Large intestine (tissue), 3 donors: ENCODE measurements at regions not wholly inside any gene's neighbourhood (a gene's known extent, or its start where the extent isn't known, plus 50 kb on each side); places are given as distances from the start of the nearest gene placed in this dataset.

Experiments
- DNase-seq, 2 donors: peaks; one replicate each; pipeline versions ENCODE4 v3.0.0 to v3.0.0-alpha.2; 2013
- H3K27ac ChIP-seq: one replicate; pipeline ENCODE4 v1.5.1; 2013; ENCODE audit warnings: low read length
- H3K27me3 ChIP-seq: 2 replicates; pipeline ENCODE4 v1.6.1; 2013; ENCODE audit warnings: low read length; ENCODE audit not compliant: control insufficient read depth, insufficient read depth
- H3K36me3 ChIP-seq: 2 replicates; pipeline ENCODE4 v1.6.1; 2013; ENCODE audit warnings: low read length; ENCODE audit not compliant: control insufficient read depth, insufficient read depth
- H3K4me1 ChIP-seq: one replicate; pipeline ENCODE4 v1.6.1; 2013; ENCODE audit warnings: low read length; ENCODE audit not compliant: control insufficient read depth, insufficient read depth
- H3K4me3 ChIP-seq: one replicate; pipeline ENCODE4 v1.5.1; 2013; ENCODE audit warnings: low read length
- H3K9me3 ChIP-seq: one replicate; pipeline ENCODE4 v1.6.1; 2013; ENCODE audit warnings: mild to moderate bottlenecking, low read depth, low read length, moderate library complexity; ENCODE audit not compliant: control insufficient read depth
- WGBS: methylation state at CpG from one replicate; pipeline ENCODE4 v1.1.5; 2013; ENCODE audit warnings: low lambda C conversion rate; ENCODE audit not compliant: insufficient coverage; 5-methylcytosine and 5-hydroxymethylcytosine counted together

DNA sequence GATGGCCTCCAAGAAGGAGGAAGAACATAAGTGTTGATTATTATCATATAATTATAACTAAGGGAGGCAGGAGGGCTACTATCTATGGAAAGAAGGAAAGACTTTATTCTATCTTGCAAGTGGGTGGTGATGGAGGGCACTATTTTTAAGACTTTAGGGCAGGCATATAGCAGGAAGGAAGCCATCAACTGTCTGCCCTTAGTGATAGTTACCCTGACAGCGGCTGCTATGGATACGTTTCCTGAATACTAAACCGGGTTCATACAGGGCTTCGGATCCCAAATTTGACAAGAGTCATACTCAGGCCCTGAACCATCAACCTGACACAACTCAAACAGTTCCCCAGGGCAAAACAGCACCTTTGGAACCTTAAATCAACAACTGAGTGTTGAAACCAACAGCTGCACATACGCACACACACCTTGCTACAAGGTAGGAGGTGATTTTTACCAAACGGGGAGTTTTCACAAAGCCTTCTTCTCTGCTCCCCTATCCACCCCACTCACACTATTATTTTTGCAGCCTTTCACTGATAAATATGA is 397.2 kb downstream of the OMA1 start:
- DNase-seq, result no peak
- Histone ChIP-seq H3K4me3 (no peak overlapping the region), H3K27ac (no peak overlapping the region), H3K4me1 (no peaks in the 10 kb centered on the region), H3K9me3 (no peaks in the 10 kb centered on the region), H3K27me3 (no peaks in the 10 kb centered on the region), H3K36me3 (no peaks in the 10 kb centered on the region)
- WGBS, result no CpG with 5 or more reads among the region's 6 CpGs

DNA sequence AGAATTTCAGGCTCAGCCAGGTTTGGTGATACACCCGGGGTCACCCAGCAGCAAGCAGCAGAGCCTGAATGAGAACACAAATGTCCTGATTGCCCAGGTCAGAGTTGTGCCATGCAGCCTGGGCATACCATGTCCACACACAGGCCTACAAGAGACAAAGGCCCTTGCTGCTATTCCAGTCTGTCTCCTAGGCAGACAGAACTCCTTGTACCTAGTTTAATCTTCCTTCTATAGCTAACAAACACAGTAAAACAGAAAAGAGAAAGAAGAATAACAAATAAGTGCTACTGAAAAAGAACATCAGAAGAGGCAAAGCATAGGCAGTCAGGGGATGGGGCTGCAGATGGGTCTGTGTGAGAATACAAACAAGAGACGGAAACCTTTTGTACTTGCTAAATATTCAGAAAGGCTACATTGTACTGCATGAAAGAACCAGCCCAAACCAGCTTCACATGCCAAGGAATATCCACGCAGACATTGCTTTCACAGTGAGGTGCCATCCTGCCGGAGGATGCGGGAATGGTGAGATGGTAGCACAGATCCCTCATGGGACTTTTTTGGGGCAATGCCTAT is 401.7 kb downstream of the OMA1 start:
- no peak overlapping the region for H3K27ac ChIP-seq

DNA sequence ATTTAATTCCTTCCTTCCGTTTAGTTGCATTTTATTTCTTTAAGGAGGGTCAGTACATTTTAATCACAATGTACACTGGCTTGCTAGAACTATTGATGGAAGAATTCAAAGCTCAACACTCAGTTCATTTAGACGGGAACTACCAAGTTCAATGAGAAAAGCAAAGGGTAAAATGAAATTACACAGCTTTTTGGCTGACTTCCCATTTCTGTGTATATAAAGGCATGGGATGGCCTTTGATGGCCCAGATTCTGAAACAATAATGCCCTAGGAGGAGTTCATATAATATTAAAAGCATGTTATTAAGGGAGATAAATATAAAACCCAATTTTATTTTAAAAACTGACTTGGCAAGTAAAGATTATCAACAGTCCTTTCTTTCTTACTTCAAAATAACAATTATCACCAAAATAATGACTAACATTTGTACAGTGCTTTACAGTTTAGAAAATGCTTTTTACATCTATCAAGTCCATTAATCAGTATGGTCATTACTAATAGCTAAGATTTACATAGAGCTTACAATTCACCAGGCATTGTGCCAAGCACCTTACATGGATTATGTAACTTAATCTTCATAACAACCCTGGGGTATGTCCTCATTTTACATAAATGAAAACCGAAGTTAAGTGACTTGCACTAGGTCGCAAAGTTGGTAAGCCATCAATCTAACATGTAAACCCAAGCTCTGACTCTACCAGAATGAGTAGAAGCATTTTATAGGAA is 402.4 kb downstream of the OMA1 start:
- Histone ChIP-seq H3K4me1 (no peaks in the 10 kb centered on the region), H3K27ac (no peak overlapping the region), H3K4me3 (no peak overlapping the region), H3K36me3 (no peaks in the 10 kb centered on the region), H3K27me3 (peaks cover 2% of the 10 kb centered on the region), H3K9me3 (no peaks in the 10 kb centered on the region)
- DNase-seq, result no peak
- WGBS, result 90% methylated on average over 2 of the region's 4 CpGs

More for the DNA sequence above, 401.7 kb downstream of the OMA1 start:
- Histone ChIP-seq H3K4me1 (no peaks in the 10 kb centered on the region), H3K4me3 (no peak overlapping the region), H3K9me3 (no peaks in the 10 kb centered on the region), H3K27me3 (peaks cover 2% of the 10 kb centered on the region), H3K36me3 (no peaks in the 10 kb centered on the region)
- no CpG with 5 or more reads among the region's 5 CpGs for WGBS
- no peak for DNase-seq

DNA sequence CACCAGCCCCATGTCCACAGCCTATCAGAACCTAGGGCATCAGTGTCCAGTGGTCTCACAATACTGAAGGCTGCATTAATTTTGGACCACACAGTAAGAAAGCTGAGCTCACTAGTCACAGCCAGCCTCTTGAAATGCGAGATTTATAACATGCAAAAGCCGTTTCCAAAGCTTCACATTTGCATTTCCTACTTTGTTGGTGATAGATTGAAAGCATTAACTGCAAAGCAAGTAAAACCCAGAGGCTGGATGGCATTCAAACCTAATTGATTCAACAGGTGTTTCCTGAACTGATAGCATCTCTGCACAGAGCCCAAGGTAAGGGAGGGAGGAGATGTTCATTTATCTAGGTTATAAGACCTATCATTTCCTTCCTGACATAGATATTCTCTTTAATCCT is 410.1 kb downstream of the OMA1 start:
- no peak overlapping the region for H3K4me3 ChIP-seq

DNA sequence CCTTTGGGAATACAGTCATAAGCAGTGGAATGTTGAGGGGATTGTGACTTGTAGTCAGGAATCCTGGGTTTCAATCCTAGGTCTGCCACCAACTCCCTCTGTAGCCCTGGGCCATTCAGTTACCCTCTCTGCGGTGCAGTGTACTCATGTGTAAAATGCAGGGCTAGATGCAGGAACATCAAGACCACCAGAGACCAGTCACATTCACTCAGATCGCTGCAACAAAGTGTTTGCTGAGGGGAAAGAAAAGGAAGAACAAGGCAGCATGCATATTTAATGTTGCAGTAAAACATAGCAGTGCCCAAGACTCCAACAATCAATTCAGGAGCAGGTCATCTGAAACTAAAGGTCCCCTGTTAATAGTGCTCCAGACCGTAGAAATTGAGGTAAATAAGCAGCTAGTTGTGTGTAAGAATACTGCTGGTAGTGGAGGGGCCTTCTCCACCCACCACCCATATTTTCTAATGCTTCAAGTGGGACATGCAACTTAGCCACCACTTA is 410.7 kb downstream of the OMA1 start:
- DNase-seq, result no peak
- Histone ChIP-seq H3K27ac (no peak overlapping the region), H3K9me3 (no peaks in the 10 kb centered on the region), H3K4me1 (no peaks in the 10 kb centered on the region), H3K27me3 (no peaks in the 10 kb centered on the region), H3K36me3 (no peaks in the 10 kb centered on the region), H3K4me3 (no peak overlapping the region)
- no CpG with 5 or more reads among the region's 3 CpGs for WGBS

More for the DNA sequence above, 410.1 kb downstream of the OMA1 start:
- H3K27me3 ChIP-seq, result no peaks in the 10 kb centered on the region
- no peaks in the 10 kb centered on the region for H3K9me3 ChIP-seq
- no peak for DNase-seq
- WGBS, result 40% methylated on average over 1 of the region's 2 CpGs
- H3K27ac ChIP-seq, result no peak overlapping the region
- no peaks in the 10 kb centered on the region for H3K4me1 ChIP-seq
- no peaks in the 10 kb centered on the region for H3K36me3 ChIP-seq

DNA sequence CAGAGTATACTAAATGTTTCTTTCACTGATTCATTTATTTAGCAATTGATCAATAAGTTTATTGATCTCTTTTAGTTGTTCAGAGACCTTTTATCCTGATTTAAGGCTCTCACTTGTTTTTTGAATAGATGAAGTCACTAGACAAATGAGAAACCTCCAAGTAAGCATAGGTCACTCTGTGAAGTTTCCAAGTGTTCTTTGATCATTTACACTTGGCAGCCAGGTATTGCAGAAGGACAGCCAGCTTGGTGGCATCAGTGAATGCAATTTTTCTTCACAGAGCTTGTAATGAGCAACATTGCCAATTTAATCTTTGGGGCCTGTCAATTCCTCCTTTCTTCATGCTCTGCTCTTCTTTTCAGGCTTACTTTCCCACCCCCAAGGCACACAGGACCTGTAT is 413.0 kb downstream of the OMA1 start:
- H3K4me1 ChIP-seq, result no peaks in the 10 kb centered on the region
- H3K36me3 ChIP-seq, result no peaks in the 10 kb centered on the region
- no peak overlapping the region for H3K27ac ChIP-seq
- H3K27me3 ChIP-seq, result no peaks in the 10 kb centered on the region
- no peak for DNase-seq
- no peak overlapping the region for H3K4me3 ChIP-seq
- no peaks in the 10 kb centered on the region for H3K9me3 ChIP-seq

DNA sequence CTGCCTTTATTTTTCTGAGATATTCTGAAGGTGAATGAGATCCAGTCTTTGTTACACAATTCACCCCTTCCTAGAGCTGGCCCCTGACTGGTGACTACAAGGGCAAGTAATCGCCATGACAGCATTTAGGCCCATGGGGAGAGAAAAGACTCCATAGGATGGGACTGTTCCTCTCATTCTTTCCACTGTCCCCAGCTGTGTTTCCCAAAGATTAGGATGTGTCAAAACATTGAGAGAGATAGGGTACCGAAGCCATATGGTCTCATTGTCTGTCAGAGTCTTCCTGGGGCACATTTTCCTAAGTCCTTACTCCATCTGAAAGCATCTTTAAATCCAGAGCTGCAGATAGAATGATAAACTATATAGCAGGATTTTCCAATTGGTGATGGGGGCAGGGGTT is 423.5 kb downstream of the OMA1 start:
- DNase-seq, result no peak
- no peaks in the 10 kb centered on the region for H3K4me1 ChIP-seq
- WGBS, result no CpG with 5 or more reads among the region's 2 CpGs
- no peak overlapping the region for H3K4me3 ChIP-seq
- no peak overlapping the region for H3K27ac ChIP-seq
- H3K27me3 ChIP-seq, result no peaks in the 10 kb centered on the region
- H3K9me3 ChIP-seq, result no peaks in the 10 kb centered on the region
- H3K36me3 ChIP-seq, result no peaks in the 10 kb centered on the region

GRCh38 chr1:58119971-58120370 is 426.6 kb downstream of the OMA1 start:
- Histone ChIP-seq H3K27ac (no peak overlapping the region), H3K36me3 (no peaks in the 10 kb centered on the region), H3K9me3 (no peaks in the 10 kb centered on the region), H3K4me3 (no peak overlapping the region), H3K4me1 (no peaks in the 10 kb centered on the region), H3K27me3 (no peaks in the 10 kb centered on the region)
- DNase-seq, result no peak
- WGBS, result no CpG with 5 or more reads among the region's 2 CpGs

DNA sequence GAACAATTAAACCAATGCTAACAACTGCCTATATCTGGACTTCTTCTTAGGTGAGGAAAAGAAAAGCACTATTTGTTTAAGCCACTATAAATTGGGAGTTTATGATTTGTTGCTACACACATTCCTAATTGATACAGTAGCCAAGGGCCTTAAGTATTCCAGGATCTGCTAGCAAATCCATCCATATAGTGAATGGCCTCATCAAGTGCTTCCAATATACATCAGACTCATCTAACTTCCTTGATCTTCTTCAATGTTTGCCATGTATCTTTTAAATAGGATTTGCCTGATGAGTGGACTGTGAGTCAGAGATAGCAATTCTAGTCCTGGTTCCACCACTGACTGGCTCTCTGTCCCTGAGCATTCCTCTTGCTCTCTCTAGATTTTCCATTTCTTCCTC is 430.2 kb downstream of the OMA1 start:
- no peaks in the 10 kb centered on the region for H3K36me3 ChIP-seq
- no peak for DNase-seq
- no peaks in the 10 kb centered on the region for H3K4me1 ChIP-seq
- no peak overlapping the region for H3K27ac ChIP-seq
- H3K4me3 ChIP-seq, result no peak overlapping the region
- H3K27me3 ChIP-seq, result peaks cover 4% of the 10 kb centered on the region
- no peaks in the 10 kb centered on the region for H3K9me3 ChIP-seq

DNA sequence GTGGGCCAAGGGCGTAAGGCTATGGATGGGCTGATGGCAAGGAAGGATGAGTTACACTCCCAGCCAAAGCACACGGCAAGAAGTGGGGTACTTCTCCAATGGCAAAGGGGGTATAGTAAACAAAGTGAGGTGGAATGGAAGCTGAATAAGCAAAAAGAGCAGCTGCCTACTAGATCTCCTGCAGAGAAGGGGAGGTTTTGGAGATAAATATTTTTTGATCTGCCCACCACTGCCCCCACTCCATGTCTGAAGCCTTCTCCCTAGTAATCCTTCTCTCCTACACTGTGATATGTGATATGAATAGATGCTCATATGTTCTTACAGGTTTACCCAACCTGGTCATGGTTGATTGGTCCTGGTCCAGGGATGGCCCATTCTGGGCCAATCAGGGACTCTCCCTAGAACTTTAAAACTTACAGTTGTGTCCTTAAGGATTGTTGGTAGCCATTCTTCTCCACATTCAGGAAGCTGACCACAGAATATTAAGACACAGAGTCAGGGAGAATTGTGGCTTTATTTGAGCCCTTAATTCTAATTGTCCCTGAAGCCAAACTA is 436.8 kb downstream of the OMA1 start:
- Histone ChIP-seq H3K36me3 (no peaks in the 10 kb centered on the region), H3K27ac (no peak overlapping the region), H3K27me3 (peaks cover 4% of the 10 kb centered on the region), H3K9me3 (no peaks in the 10 kb centered on the region), H3K4me3 (no peak overlapping the region), H3K4me1 (no peaks in the 10 kb centered on the region)
- 43% methylated on average over 1 of the region's 2 CpGs for WGBS
- DNase-seq, result no peak
